ENCODE measurements at regions not wholly inside any gene's neighbourhood (a gene's known extent, or its start where the extent isn't known, plus 50 kb on each side); places are given as distances from the start of the nearest gene placed in this dataset.

- Histone ChIP-seq H3K36me3 (ENCODE audit: control insufficient read depth in 2 of 2, insufficient read depth in 1 of 2, low read length in 2 of 2) (no peaks in the 10 kb centered on the region), H3K4me3 (ENCODE audit: low read depth, low read length) (no peak overlapping the region), H3K27ac (ENCODE audit: extremely low read depth, low read depth, low read length) (no peak overlapping the region), H3K4me1 (ENCODE audit: control insufficient read depth, insufficient read depth, low read length) (no peaks in the 10 kb centered on the region), H3K9me3 (ENCODE audit: control insufficient read depth, insufficient read depth, low read depth, low read length) (no peaks in the 10 kb centered on the region; the same call in 1 of the 2 replicates)
- TF ChIP-seq ZNF169 (tag by site-specific recombination; IDR thresholded peaks at IDR 0.05) (no peak), ZNF692 (tag by site-specific recombination; IDR thresholded peaks at IDR 0.05) (no peak), ZFP3 (tag by site-specific recombination; IDR thresholded peaks at IDR 0.05; ENCODE audit: low read depth) (no peak), ZFP41 (tag by site-specific recombination; IDR thresholded peaks at IDR 0.05; ENCODE audit: borderline replicate concordance) (no peak), ZNF280C (tag by site-specific recombination; IDR thresholded peaks at IDR 0.05) (no peak), ZNF473 (tag by site-specific recombination; IDR thresholded peaks at IDR 0.05) (no peak), ZNF121 (tag by site-specific recombination; IDR thresholded peaks at IDR 0.05) (no peak), ZFHX2 (tag by site-specific recombination; conservative IDR thresholded peaks at IDR 0.05) (no peak), ZNF202 (tag by site-specific recombination; IDR thresholded peaks at IDR 0.05; ENCODE audit: borderline replicate concordance) (no peak), ZNF654 (tag by site-specific recombination; IDR thresholded peaks at IDR 0.05; ENCODE audit: low read depth) (no peak), ZNF19 (tag by site-specific recombination; IDR thresholded peaks at IDR 0.05; ENCODE audit: low read depth) (no peak), ZNF560 (tag by site-specific recombination; IDR thresholded peaks at IDR 0.05; ENCODE audit: borderline replicate concordance) (no peak)
- TF ChIP-seq, protein P1, sequence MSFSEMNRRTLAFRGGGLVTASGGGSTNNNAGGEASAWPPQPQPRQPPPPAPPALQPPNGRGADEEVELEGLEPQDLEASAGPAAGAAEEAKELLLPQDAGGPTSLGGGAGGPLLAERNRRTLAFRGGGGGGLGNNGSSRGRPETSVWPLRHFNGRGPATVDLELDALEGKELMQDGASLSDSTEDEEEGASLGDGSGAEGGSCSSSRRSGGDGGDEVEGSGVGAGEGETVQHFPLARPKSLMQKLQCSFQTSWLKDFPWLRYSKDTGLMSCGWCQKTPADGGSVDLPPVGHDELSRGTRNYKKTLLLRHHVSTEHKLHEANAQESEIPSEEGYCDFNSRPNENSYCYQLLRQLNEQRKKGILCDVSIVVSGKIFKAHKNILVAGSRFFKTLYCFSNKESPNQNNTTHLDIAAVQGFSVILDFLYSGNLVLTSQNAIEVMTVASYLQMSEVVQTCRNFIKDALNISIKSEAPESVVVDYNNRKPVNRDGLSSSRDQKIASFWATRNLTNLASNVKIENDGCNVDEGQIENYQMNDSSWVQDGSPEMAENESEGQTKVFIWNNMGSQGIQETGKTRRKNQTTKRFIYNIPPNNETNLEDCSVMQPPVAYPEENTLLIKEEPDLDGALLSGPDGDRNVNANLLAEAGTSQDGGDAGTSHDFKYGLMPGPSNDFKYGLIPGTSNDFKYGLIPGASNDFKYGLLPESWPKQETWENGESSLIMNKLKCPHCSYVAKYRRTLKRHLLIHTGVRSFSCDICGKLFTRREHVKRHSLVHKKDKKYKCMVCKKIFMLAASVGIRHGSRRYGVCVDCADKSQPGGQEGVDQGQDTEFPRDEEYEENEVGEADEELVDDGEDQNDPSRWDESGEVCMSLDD (tag by site-specific recombination; IDR thresholded peaks at IDR 0.05) = no peak
- TF ChIP-seq, protein P2, sequence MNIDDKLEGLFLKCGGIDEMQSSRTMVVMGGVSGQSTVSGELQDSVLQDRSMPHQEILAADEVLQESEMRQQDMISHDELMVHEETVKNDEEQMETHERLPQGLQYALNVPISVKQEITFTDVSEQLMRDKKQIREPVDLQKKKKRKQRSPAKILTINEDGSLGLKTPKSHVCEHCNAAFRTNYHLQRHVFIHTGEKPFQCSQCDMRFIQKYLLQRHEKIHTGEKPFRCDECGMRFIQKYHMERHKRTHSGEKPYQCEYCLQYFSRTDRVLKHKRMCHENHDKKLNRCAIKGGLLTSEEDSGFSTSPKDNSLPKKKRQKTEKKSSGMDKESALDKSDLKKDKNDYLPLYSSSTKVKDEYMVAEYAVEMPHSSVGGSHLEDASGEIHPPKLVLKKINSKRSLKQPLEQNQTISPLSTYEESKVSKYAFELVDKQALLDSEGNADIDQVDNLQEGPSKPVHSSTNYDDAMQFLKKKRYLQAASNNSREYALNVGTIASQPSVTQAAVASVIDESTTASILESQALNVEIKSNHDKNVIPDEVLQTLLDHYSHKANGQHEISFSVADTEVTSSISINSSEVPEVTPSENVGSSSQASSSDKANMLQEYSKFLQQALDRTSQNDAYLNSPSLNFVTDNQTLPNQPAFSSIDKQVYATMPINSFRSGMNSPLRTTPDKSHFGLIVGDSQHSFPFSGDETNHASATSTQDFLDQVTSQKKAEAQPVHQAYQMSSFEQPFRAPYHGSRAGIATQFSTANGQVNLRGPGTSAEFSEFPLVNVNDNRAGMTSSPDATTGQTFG (tag by site-specific recombination; IDR thresholded peaks at IDR 0.05; ENCODE audit: borderline replicate concordance) = no peak
- POLR2A ChIA-PET = no interaction called here
- CTCF ChIA-PET = no interaction called here
These were observed 559.4 kb downstream of the DNAH5 start for GRCh38 chr5:13385066-13385465.

DNA sequence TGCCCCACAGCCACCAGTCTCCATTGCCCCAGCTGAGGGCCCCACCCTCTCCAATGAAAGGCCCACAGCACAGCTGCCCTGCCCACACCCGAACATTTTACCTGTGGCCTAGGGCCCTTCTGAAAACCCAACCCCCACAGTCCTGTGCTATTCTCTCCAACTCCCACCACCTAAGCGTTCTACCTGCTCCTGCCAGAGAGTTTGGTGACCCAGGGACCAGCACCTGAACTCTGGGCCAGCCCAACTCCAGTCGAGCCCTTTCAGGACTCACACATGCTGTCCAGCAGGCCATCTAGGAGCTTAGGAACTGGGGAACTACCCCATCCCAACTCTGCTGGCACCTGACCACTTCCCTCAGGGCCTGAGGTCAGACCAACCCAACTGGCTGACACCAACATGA lies 562.3 kb downstream of the DNAH5 start:
- H3K9me3 ChIP-seq (ENCODE audit: control insufficient read depth, insufficient read depth, low read depth, low read length) = no peaks in the 10 kb centered on the region; the same call in 1 of the 2 replicates
- H3K27ac ChIP-seq (ENCODE audit: extremely low read depth, low read depth, low read length) = no peak overlapping the region
- no peaks in the 10 kb centered on the region for H3K36me3 ChIP-seq (ENCODE audit: control insufficient read depth in 2 of 2, insufficient read depth in 1 of 2, low read length in 2 of 2)
- POLR2A ChIA-PET = no interaction called here
- no peaks in the 10 kb centered on the region for H3K4me1 ChIP-seq (ENCODE audit: control insufficient read depth, insufficient read depth, low read length)
- H3K4me3 ChIP-seq (ENCODE audit: low read depth, low read length) = no peak overlapping the region
- CTCF ChIA-PET = no interaction called here
- no peak for TF ChIP-seq ZNF341 (tag by site-specific recombination; IDR thresholded peaks at IDR 0.05; ENCODE audit: low read depth)
- TF ChIP-seq ZNF707 (tag by site-specific recombination; IDR thresholded peaks at IDR 0.05) = no peak
- TF ChIP-seq, protein P3, sequence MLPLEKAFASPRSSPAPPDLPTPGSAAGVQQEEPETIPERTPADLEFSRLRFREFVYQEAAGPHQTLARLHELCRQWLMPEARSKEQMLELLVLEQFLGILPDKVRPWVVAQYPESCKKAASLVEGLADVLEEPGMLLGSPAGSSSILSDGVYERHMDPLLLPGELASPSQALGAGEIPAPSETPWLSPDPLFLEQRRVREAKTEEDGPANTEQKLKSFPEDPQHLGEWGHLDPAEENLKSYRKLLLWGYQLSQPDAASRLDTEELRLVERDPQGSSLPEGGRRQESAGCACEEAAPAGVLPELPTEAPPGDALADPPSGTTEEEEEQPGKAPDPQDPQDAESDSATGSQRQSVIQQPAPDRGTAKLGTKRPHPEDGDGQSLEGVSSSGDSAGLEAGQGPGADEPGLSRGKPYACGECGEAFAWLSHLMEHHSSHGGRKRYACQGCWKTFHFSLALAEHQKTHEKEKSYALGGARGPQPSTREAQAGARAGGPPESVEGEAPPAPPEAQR (tag by site-specific recombination; IDR thresholded peaks at IDR 0.05) = no peak
- no peak for TF ChIP-seq ZNF175 (tag by site-specific recombination; IDR thresholded peaks at IDR 0.05)
- TF ChIP-seq KLF8 (tag by site-specific recombination; IDR thresholded peaks at IDR 0.05) = no peak
- TF ChIP-seq ZNF10 (tag by site-specific recombination; IDR thresholded peaks at IDR 0.05) = no peak
- TF ChIP-seq ZNF529 (tag by site-specific recombination; IDR thresholded peaks at IDR 0.05; ENCODE audit: insufficient replicate concordance) = no peak
- TF ChIP-seq ZSCAN4 (tag by site-specific recombination; IDR thresholded peaks at IDR 0.05) = no peak
- TF ChIP-seq, protein P4, sequence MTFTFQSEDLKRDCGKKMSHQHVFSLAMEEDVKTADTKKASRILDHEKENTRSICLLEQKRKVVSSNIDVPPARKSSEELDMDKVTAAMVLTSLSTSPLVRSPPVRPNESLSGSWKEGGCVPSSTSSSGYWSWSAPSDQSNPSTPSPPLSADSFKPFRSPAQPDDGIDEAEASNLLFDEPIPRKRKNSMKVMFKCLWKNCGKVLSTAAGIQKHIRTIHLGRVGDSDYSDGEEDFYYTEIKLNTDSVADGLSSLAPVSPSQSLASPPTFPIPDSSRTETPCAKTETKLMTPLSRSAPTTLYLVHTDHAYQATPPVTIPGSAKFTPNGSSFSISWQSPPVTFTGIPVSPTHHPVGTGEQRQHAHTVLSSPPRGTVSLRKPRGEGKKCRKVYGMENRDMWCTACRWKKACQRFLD (tag by site-specific recombination; IDR thresholded peaks at IDR 0.05) = no peak
